Calu3 (cell line): ENCODE measurements at regions not wholly inside any gene's neighbourhood (a gene's known extent, or its start where the extent isn't known, plus 50 kb on each side); places are given as distances from the start of the nearest gene placed in this dataset.

ENCODE experiments used
- BruUV-seq: library from RNA; stranded (reverse); fragments of 400-500 nt; replicated peaks from 2 replicates; lab custom pipeline; 2021; lab: Mats Ljungman, UMichigan
- CTCF ChIA-PET: fragments of 300-600 bp; sonication (Branson Sonifier 250); formaldehyde crosslinking; loops from one replicate; lab custom pipeline; 2022; ENCODE audit warnings: antibody characterized with exemption; lab: Charles Lee
- DNase-seq: peaks from one replicate; pipeline ENCODE4 v3.0.0; 2022
- H3K27ac Mint-ChIP-seq: one replicate; pipeline ENCODE4 v1.8.0; 2022; ENCODE audit warnings: mixed read lengths; ENCODE audit not compliant: unreplicated experiment
- H3K27me3 Mint-ChIP-seq: one replicate; pipeline ENCODE4 v1.8.0; 2022; ENCODE audit warnings: mixed read lengths; ENCODE audit not compliant: unreplicated experiment
- H3K36me3 Mint-ChIP-seq: one replicate; pipeline ENCODE4 v1.8.0; 2022; ENCODE audit warnings: mild to moderate bottlenecking, moderate library complexity, mixed read lengths; ENCODE audit not compliant: insufficient read depth, unreplicated experiment
- H3K4me1 Mint-ChIP-seq: one replicate; pipeline ENCODE4 v1.8.0; 2022; ENCODE audit warnings: mild to moderate bottlenecking, low read depth, mixed read lengths; ENCODE audit not compliant: unreplicated experiment
- H3K4me3 Mint-ChIP-seq: one replicate; pipeline ENCODE4 v1.8.0; 2022; ENCODE audit warnings: mild to moderate bottlenecking, low read depth, moderate library complexity, mixed read lengths; ENCODE audit not compliant: unreplicated experiment
- H3K9me3 Mint-ChIP-seq: one replicate; pipeline ENCODE4 v1.8.0; 2022; ENCODE audit warnings: low read depth, mixed read lengths; ENCODE audit not compliant: unreplicated experiment
- CTCF ChIP-seq: fragments of 200-600 bp; IDR thresholded peaks from one replicate; pipeline ENCODE4 v1.8.0; 2022; ENCODE audit warnings: antibody characterized with exemption; ENCODE audit not compliant: unreplicated experiment
- intact Hi-C: fragments of 100-400 bp; cut with micrococcal nuclease; formaldehyde crosslinking; loops from one replicate; pipeline ENCODE4 v1.10.0; 2022; ENCODE audit not compliant: unreplicated experiment

DNA sequence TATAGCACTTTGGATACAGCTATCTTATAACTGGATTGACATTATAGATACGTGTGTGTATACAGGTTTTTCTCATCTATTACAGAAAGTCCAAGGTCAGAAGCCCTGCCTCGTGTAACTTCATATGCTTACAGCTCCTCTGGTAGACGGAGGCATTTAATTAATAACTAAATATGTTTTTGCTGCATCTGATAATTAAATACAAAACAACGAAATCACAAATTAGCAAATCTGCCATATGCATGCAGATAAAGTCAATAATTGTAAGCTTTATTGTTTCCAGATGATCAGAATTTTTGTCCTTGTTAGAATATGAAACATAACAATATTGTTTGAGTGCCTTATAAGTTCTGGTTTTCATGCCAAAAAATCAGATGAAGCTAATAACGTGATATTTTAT, 717.7 kb downstream of the LIG4 start:
- TF ChIP-seq CTCF = no peak
- intact Hi-C loops = no loop called here
- Mint-ChIP-seq H3K27me3 (no peaks in the 10 kb centered on the region), H3K36me3 (no peaks in the 10 kb centered on the region), H3K9me3 (no peaks in the 10 kb centered on the region), H3K4me3 (no peak overlapping the region), H3K27ac (no peak overlapping the region), H3K4me1 (peaks cover 9% of the 10 kb centered on the region)
- no peak for DNase-seq
- CTCF ChIA-PET = no interaction called here
- BruUV-seq = no TSS peak

GRCh38 chr13:107493266-107493665, 722.1 kb downstream of the LIG4 start:
- H3K27me3 Mint-ChIP-seq = no peaks in the 10 kb centered on the region
- no TSS peak for BruUV-seq
- peaks cover 9% of the 10 kb centered on the region for H3K4me1 Mint-ChIP-seq
- CTCF ChIA-PET = no interaction called here
- no peak for TF ChIP-seq CTCF
- H3K9me3 Mint-ChIP-seq = peaks cover 1% of the 10 kb centered on the region
- DNase-seq = peak; percentile 1
- no peak overlapping the region for H3K4me3 Mint-ChIP-seq
- H3K36me3 Mint-ChIP-seq = no peaks in the 10 kb centered on the region
- intact Hi-C loops = no loop called here
- H3K27ac Mint-ChIP-seq = no peak overlapping the region

DNA sequence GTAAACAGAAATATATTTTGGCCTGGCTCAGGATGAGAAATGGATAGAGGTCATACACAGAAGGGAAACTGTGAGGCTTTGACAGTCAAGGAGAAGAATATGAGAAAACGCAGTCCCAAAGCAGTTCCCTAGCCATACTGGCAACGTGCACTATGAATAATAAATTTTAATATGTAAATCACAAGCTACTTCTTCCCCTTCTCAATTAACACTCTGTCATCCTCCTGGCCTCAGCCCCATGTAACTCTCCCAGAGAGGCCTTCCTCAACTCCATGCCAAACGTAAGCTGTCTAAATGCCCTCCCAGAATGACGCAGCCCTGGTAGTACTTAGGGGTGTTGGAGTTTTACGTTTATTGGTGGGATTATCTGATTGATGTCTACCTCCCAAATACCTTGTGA, 732.6 kb downstream of the LIG4 start:
- TF ChIP-seq CTCF = no peak
- no peak for DNase-seq
- no peaks in the 10 kb centered on the region for H3K9me3 Mint-ChIP-seq
- H3K36me3 Mint-ChIP-seq = no peaks in the 10 kb centered on the region
- intact Hi-C loops = no loop called here
- CTCF ChIA-PET = no interaction called here
- no peaks in the 10 kb centered on the region for H3K27me3 Mint-ChIP-seq
- H3K4me1 Mint-ChIP-seq = no peaks in the 10 kb centered on the region
- BruUV-seq = no TSS peak
- H3K27ac Mint-ChIP-seq = no peak overlapping the region
- H3K4me3 Mint-ChIP-seq = no peak overlapping the region

- Mint-ChIP-seq H3K27ac (no peak overlapping the region), H3K27me3 (no peaks in the 10 kb centered on the region), H3K4me1 (no peaks in the 10 kb centered on the region), H3K36me3 (no peaks in the 10 kb centered on the region), H3K4me3 (no peak overlapping the region), H3K9me3 (no peaks in the 10 kb centered on the region)
- BruUV-seq = no TSS peak
- no peak for TF ChIP-seq CTCF
- intact Hi-C loops = no loop called here
- DNase-seq = no peak
- CTCF ChIA-PET = no interaction called here
Observed at GRCh38 chr13:107480130-107480529, 735.2 kb downstream of the LIG4 start.
